Testis (tissue), 2 donors: ENCODE measurements at regions not wholly inside any gene's neighbourhood (a gene's known extent, or its start where the extent isn't known, plus 50 kb on each side); places are given as distances from the start of the nearest gene placed in this dataset.

Experiments
- POLR2A ChIP-seq: fragments of 450-650 bp; IDR thresholded peaks from one replicate; pipeline ENCODE4 v1.6.1; 2017; ENCODE audit warnings: antibody characterized with exemption, mild to moderate bottlenecking, moderate library complexity
- TF ChIP-seq, protein P1 (sequence below), 3 experiments: fragments of 450-650 bp in 2 of 3; fragments of 200-600 bp in 1 of 3; sonication (generic) in 1 of 3; IDR thresholded peaks; one replicate each; pipeline ENCODE4 v1.5.1; 2016 to 2019; ENCODE audit warnings: antibody characterized with exemption in 3 of 3, mild to moderate bottlenecking in 2 of 3, moderate library complexity in 1 of 3

DNA sequence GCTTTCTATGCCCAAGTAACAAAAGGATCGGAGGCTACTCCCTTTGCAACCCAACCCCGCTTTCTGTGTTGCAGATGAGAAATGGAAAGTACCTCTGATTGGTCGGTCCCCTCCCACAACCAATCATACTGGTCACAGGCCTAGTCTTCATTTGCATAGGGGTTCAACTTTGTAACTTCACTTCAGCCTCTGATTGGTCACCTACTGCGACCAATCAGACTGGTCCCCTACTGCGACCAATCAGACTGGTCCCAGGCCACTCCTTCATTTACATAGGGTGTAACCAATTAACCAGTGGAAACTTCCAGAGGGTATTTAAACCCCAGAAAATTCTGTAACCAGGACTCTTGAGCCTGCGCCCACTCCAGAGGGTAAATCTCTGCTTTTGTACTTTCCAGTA lies 906.4 kb upstream of the TMEM132C start:
- TF ChIP-seq, protein P1, sequence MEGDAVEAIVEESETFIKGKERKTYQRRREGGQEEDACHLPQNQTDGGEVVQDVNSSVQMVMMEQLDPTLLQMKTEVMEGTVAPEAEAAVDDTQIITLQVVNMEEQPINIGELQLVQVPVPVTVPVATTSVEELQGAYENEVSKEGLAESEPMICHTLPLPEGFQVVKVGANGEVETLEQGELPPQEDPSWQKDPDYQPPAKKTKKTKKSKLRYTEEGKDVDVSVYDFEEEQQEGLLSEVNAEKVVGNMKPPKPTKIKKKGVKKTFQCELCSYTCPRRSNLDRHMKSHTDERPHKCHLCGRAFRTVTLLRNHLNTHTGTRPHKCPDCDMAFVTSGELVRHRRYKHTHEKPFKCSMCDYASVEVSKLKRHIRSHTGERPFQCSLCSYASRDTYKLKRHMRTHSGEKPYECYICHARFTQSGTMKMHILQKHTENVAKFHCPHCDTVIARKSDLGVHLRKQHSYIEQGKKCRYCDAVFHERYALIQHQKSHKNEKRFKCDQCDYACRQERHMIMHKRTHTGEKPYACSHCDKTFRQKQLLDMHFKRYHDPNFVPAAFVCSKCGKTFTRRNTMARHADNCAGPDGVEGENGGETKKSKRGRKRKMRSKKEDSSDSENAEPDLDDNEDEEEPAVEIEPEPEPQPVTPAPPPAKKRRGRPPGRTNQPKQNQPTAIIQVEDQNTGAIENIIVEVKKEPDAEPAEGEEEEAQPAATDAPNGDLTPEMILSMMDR (IDR thresholded peaks at IDR 0.05): no peak
- TF ChIP-seq POLR2A: no peak
